ENCODE measurements at regions not wholly inside any gene's neighbourhood (a gene's known extent, or its start where the extent isn't known, plus 50 kb on each side); places are given as distances from the start of the nearest gene placed in this dataset.

DNA sequence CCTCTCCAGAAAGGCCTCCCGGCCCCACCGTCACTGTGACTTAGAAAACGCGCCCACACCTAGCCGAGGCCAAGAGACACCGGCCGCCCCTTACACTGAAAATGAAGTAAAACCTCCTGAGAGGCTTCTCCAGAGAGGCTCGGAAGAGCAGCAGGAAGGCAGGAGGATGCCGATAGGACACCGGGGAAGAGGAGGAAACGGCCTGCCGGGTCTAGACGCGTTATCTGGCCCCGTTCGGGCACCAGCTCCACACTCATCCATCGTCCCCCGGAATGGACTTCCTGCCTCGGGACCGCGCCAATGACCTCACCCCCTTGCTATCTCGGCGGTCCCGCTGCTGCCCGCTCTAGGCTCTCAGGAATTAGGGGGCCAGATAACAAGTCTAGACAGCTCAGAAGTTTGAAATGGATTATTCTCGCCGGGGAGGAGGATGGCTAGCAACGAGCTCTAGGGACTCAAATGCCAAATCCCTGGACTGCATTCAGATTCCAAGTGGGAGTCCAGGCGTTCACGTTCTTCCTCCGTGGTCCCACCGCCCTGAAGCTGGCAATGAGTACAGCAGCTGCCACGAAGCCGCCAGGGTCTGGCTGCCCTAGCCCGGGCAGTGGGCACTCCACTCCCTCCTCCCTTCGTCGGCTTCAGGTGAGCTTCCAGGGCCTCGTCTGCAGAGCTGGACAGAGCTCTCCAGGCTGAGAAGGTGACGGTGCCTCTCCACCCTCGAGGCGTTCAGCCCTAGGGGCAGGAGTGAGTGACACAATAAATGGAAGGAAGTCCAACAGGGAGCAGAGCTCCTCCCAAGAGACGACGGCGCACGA, 350.9 kb downstream of the FOXL1 start:
- no peak for FAIRE-seq
- no peak overlapping the region for H3K27ac Mint-ChIP-seq (ENCODE audit: unreplicated experiment)

DNA sequence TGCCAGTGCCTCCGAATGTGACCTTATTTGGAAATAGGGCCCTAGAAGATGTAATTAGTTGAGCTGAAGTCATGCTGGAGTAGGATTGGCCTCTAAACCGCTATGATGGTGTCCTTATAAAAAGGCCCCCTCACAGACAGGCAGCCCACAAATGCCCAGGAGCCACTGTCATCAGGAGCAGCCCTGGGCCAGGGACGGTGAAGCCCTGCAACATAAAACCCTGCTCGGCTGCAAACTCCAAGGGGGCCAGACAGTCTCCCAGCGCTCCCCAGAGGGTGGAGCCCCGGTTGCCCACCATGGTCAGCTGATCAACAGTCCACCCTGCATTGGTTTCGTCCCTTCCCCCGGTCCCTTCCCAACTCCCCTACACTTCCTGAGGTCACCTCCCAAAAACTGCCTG, 351.7 kb downstream of the FOXL1 start:
- Histone ChIP-seq H4K20me1 (ENCODE audit: insufficient read depth, low read length) (no peaks in the 10 kb centered on the region), H3K27me3 (ENCODE audit: insufficient read depth, low read length) (no peaks in the 10 kb centered on the region), H3K4me3 (ENCODE audit: insufficient read depth, low read depth, low read length) (no peak overlapping the region), H3K27ac (ENCODE audit: low read depth, low read length) (peak overlapping the region; percentile 95), H3K4me2 (ENCODE audit: low read length) (peak overlapping the region; percentile 64), H3K79me2 (ENCODE audit: insufficient read depth, low read length) (peaks cover 10% of the 10 kb centered on the region), H3K36me3 (ENCODE audit: insufficient read depth, low read length) (no peaks in the 10 kb centered on the region), H2AFZ (ENCODE audit: low read depth, low read length) (no peak overlapping the region), H3K9ac (ENCODE audit: low read length) (peak overlapping the region; percentile 79), H3K9me3 (ENCODE audit: insufficient read depth, low read depth, low read length) (peaks cover 3% of the 10 kb centered on the region), H3K4me1 (ENCODE audit: insufficient read depth, low read length) (peaks cover 60% of the 10 kb centered on the region)
- TF ChIP-seq, protein P1, sequence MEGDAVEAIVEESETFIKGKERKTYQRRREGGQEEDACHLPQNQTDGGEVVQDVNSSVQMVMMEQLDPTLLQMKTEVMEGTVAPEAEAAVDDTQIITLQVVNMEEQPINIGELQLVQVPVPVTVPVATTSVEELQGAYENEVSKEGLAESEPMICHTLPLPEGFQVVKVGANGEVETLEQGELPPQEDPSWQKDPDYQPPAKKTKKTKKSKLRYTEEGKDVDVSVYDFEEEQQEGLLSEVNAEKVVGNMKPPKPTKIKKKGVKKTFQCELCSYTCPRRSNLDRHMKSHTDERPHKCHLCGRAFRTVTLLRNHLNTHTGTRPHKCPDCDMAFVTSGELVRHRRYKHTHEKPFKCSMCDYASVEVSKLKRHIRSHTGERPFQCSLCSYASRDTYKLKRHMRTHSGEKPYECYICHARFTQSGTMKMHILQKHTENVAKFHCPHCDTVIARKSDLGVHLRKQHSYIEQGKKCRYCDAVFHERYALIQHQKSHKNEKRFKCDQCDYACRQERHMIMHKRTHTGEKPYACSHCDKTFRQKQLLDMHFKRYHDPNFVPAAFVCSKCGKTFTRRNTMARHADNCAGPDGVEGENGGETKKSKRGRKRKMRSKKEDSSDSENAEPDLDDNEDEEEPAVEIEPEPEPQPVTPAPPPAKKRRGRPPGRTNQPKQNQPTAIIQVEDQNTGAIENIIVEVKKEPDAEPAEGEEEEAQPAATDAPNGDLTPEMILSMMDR (IDR thresholded peaks at IDR 0.05; ENCODE audit: insufficient read depth, low read depth, low read length) = no peak
- no peak for TF ChIP-seq EZH2 (IDR thresholded peaks at IDR 0.05; ENCODE audit: insufficient read depth, low read length)
- DNase-seq (ENCODE audit: low read depth) (no peak), FAIRE-seq (no peak)
- H3K4me1 Mint-ChIP-seq (ENCODE audit: low read depth, unreplicated experiment) = peaks cover 1% of the 10 kb centered on the region
- no peak overlapping the region for H3K4me3 Mint-ChIP-seq (ENCODE audit: unreplicated experiment)
- peaks cover 2% of the 10 kb centered on the region for H3K9me3 Mint-ChIP-seq (ENCODE audit: unreplicated experiment)
- H3K27ac Mint-ChIP-seq (ENCODE audit: unreplicated experiment) = no peak overlapping the region
- H3K27me3 Mint-ChIP-seq (ENCODE audit: low read depth, unreplicated experiment) = peaks cover 11% of the 10 kb centered on the region
- H3K36me3 Mint-ChIP-seq (ENCODE audit: low read depth, unreplicated experiment) = no peaks in the 10 kb centered on the region

More for the DNA sequence above, 350.9 kb downstream of the FOXL1 start:
- Histone ChIP-seq H3K4me1 (ENCODE audit: insufficient read depth, low read length) (peaks cover 62% of the 10 kb centered on the region), H3K4me3 (ENCODE audit: insufficient read depth, low read depth, low read length) (no peak overlapping the region), H3K4me2 (ENCODE audit: low read length) (peak overlapping the region; percentile 64), H3K9me3 (ENCODE audit: insufficient read depth, low read depth, low read length) (peaks cover 3% of the 10 kb centered on the region), H2AFZ (ENCODE audit: low read depth, low read length) (no peak overlapping the region), H4K20me1 (ENCODE audit: insufficient read depth, low read length) (no peaks in the 10 kb centered on the region), H3K27me3 (ENCODE audit: insufficient read depth, low read length) (no peaks in the 10 kb centered on the region), H3K27ac (ENCODE audit: low read depth, low read length) (peak overlapping the region; percentile 95), H3K36me3 (ENCODE audit: insufficient read depth, low read length) (no peaks in the 10 kb centered on the region), H3K9ac (ENCODE audit: low read length) (peak overlapping the region; percentile 79), H3K79me2 (ENCODE audit: insufficient read depth, low read length) (peaks cover 10% of the 10 kb centered on the region)
- H3K9me3 Mint-ChIP-seq (ENCODE audit: unreplicated experiment) = no peaks in the 10 kb centered on the region
- peak; percentile 97 for DNase-seq (ENCODE audit: low read depth)
- peaks cover 8% of the 10 kb centered on the region for H3K4me1 Mint-ChIP-seq (ENCODE audit: low read depth, unreplicated experiment)
- H3K36me3 Mint-ChIP-seq (ENCODE audit: low read depth, unreplicated experiment) = no peaks in the 10 kb centered on the region
- H3K27me3 Mint-ChIP-seq (ENCODE audit: low read depth, unreplicated experiment) = peaks cover 13% of the 10 kb centered on the region
- no peak for TF ChIP-seq EZH2 (IDR thresholded peaks at IDR 0.05; ENCODE audit: insufficient read depth, low read length)
- TF ChIP-seq, protein P1 (IDR thresholded peaks at IDR 0.05; ENCODE audit: insufficient read depth, low read depth, low read length) = no peak
- H3K4me3 Mint-ChIP-seq (ENCODE audit: unreplicated experiment) = no peak overlapping the region

Data from astrocyte (in vitro differentiated cells and primary cell).